Mucosa of gallbladder (tissue), 1 donor: ENCODE measurements at regions not wholly inside any gene's neighbourhood (a gene's known extent, or its start where the extent isn't known, plus 50 kb on each side); places are given as distances from the start of the nearest gene placed in this dataset.

ENCODE experiments used
- DNase-seq: peaks from one replicate; pipeline ENCODE4 v3.0.0-alpha.2; 2020; ENCODE audit warnings: low spot score
- donor health status: DM: no; HTN: no; CAD: no.

DNA sequence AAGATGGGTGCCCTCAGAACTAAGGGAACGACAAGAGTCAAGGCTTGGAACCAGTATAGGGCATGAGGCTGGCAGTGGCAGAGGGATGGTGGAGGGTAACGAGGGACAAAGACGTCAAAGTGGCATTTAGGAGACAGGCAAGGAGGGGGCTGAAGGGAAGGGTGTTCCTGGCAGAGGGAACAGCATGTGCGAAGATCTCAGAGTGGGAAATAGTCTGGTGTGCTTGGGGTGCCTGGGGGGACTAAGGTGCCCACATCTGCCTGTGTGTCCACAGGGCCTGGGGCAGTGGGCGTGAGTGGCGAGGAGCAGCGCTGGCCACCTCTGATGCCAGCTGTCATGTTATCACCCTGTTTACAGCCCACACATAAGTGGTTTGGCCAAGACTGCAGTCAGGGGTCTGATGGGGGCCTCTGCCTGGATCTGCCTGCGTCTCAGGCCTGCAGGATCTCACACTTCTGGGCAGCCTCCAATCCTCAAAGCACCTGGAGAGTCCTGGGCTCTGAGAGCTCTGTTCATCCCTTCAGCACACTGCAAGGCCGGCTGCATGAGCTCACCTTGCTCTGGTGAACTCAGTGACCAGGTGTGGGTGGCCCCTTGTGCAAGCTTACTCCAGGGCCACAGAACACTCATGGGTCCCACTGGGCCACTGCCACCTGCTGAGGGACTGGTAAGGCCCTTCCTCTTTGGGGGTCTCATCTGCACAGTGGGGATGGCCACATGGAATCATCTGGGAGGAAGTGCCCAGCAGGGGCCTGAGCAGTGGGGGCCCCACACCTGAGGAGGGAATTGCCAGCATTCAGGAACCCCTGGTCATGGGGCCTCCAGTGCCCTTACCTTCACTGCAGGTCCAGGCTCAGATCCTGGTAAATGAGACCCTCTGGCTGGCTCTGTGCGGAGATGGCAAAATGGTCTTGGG, 89.7 kb upstream of the SHISAL1 start:
- no peak for DNase-seq

DNA sequence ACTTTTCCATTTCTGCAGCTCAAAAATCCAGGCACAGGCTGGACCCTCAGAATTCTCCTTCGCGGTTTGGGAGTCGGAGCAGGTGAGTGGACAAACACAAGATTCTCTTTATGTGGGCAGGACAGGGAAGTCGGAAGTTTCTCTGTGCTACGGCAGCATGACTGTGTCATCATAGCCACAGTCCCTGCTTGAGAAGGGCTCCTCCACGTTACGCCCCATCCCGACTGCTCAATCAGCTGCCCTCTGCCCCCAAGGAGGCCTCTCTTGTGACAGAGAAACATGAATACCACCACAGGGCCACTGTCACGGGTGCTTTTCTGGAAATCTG, 89.0 kb upstream of the SHISAL1 start:
- no peak for DNase-seq

DNA sequence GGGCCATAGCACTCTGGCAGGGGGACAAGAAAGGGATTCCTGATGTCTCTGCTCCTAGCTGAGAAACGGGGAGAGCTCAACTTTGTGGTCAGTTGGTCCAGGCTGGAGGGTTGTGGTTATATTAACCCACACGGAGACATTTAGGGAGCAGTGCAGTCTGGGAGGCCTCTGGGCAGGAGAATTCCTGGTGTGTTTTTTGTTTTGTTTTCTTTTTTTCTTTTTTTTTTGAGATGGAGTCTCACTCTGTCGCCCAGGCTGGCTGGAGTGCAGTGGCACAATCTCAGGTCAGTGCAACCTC, 88.0 kb upstream of the SHISAL1 start:
- no peak for DNase-seq

DNA sequence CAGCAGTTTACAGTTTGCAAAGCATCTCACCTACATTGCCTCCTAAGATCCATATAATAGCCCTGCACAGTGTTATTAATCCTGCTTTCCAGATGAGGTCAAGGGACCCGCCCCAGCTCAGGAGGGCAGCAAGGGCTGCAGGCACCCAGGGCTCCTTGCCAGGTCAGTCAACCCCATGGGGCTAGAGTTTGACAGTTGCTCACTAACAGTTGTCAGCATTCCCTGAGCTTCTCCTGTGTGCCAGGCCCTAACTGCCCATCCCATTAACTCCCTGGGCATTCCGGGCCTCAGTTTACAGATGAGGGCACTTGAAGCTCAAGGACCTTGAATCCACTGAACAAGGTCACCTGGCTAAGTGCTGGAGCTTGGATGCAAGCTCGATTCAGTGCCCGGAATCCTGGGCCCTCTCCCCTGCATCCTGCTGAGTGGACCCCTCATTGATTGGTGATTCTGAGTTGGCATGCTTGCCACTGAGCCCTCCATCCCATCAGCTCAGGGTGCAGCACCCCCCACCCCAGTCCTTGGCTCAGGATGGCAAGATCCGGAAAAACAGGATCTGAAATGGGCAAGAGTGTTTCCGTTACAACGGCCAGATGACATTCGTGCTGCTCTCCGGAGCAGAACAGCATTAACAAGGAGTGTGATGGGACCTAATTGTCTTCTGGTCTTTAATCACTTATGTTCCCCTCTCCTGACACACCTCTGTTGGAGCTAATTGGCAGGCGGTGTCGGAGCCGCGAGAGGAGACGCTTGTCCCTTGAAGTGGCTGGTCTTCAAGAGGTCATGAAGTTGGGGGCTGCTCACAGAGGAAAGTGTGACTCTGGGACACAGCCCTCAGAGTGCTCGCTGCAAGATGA, 87.4 kb upstream of the SHISAL1 start:
- no peak for DNase-seq

DNA sequence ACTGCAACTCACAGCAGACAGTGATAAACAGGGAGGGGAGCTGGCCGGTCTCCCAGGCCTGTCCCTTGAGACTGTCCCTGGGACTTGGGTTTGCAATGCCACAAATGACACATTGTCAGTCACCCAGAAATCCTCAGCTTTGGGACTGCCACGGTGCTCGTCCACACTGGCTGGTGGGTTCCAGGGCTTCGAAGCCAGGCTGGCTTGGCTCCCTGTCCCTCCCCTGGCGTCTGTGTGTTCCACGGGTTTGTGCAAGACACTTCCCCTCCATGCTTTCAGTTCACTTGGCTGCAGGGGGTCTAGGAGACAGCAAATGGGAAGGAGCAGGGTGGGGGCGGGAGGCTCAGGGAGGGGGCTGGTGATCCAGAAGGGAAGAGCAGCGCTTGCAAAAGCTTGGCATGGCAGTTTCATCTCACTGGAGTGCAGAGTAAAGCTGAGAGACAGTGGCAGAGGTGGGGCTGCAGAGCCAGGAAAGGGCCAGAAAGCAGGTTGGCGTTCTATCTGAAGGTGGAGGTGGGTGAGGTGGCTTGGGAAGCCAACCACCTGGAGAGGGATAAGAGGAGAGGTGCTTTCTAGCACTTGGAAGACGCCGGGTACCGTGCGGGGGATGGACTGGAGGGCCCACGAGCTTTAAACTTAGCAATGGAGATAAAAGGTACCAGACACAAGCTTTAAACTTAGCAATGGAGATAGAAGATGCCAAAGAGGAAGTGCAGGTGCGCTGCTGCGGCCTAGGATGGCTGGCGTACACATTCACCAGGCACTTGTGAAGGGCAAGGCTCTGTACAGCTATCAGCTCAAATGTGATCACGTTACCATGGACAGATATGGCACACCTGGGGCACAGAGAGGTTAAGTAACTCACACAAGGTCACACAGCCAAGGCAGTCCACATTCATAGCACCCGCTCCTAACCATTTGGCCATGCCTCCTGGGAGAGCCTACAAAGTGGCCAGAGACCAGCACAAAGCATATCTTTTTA, 86.4 kb upstream of the SHISAL1 start:
- DNase-seq = no peak

DNA sequence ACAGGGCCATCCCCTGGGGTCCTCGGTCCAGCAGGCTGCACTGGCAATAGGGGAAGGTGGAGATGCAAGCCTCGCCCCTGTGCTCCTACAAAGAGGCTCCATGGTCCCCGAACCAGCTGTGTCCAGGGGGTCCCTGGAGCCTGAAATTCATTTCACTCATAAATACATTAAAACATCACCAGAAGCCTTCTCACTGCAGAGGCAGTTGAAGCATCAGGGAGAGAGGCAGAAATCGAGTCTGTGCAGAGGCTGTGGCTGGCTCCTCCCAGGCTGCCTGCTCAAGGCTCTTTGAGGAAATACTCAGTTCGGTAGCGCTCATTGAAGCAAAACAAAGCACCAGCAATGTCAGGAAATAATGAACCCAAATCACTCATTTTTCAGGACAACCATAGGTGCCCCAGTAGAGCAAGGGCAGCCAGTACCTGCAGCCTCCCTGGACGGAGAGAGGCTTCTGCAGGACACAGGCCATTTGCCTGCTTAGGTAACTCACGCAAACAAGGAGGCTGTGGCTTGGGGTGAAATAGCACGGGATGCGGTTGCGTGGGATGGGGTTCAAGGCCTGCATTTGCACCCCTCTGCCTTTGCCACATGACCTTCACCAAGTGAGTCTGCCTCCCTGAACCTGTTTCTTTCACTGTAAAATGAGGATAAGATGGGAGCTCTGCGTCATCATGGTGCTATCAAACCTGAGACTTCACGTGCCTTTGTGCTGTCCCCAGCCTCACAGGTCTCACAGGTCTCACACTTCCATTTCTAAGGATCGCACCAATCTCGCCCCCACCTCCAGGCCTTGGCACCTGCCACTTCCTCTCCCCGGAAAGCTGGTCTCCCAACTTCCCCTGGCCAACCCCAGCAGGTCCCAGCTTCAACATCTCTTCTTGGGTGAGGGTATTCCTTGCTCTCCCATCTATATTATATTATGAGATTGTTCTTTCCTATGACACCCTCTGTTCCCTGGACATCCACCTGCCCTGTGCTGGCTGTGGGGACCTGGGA, 84.3 kb upstream of the SHISAL1 start:
- no peak for DNase-seq

DNA sequence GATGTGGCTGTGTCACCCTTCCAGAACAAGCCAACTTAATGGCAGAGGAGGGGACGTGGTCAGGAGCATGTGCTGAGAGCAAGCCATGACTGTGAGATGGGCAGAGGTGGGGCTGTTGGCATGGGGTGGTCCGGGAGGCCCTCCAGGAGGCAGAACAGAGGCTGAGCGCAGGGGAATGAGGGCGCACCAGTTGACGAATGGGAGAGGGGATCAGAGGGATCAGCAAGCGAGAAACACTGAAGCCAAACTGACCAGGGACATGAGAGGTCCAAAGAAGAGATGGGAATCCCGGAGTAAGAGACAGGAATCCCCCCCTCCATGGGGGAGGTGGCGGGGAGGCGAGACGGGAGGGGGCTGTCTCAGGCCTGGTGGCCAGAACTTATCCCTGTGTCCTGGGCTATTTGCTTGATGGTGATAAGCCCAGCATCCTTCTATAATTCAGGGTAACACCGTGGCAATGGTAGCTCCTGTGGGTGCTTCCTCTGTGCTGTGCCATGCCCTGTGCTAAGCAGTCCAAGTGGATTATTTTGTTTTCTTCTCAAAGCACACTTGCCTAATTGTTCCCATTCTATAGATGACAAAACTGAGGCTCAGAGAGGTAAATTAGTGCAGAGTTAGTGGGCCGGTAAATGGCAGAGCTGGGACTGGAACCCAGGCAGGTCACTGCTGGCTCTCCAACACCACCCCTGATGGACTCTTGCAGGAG, 83.4 kb upstream of the SHISAL1 start:
- DNase-seq = no peak

DNA sequence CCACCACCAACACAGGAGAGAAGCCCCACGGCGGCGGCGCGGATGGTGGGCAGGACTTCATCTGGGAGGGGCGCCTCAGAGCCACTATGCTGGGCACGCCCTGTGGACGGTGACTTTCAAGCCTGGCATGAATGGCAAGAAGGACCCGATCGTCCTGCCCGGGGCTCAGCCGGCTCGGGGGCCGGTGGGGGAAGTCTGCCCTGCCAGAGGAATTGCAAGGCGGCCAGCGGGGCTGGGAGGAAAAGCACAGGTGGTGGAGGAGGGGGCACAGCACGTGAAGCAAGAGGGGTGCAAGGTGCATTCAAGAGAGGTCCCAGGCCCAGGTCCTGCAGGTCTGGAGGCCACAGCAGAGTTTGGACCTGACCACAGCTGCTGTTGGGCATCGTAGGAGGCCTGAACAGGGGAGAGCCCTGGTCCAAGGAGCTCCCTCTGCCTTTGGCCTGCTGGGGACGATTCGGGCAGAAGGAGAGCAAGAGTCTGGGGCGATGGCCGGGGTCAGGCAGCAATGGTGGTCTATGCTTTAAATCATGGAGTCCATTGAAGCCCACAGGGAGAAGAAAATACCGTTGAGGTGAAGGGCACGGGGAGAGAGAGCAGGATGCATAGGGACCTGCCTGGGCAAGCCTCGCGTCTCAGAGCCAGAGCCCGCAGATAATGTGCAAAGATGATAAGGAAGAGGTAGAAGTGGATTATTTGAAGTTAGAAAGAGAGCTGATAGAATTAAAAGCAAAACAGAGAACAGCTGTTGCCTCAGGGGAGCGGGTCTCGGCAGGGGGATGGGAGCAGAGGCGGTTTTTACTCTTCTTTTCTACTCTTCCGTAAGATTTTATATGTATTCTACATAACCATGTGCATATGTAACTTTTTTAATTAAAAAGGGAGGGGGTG, 82.6 kb upstream of the SHISAL1 start:
- no peak for DNase-seq

DNA sequence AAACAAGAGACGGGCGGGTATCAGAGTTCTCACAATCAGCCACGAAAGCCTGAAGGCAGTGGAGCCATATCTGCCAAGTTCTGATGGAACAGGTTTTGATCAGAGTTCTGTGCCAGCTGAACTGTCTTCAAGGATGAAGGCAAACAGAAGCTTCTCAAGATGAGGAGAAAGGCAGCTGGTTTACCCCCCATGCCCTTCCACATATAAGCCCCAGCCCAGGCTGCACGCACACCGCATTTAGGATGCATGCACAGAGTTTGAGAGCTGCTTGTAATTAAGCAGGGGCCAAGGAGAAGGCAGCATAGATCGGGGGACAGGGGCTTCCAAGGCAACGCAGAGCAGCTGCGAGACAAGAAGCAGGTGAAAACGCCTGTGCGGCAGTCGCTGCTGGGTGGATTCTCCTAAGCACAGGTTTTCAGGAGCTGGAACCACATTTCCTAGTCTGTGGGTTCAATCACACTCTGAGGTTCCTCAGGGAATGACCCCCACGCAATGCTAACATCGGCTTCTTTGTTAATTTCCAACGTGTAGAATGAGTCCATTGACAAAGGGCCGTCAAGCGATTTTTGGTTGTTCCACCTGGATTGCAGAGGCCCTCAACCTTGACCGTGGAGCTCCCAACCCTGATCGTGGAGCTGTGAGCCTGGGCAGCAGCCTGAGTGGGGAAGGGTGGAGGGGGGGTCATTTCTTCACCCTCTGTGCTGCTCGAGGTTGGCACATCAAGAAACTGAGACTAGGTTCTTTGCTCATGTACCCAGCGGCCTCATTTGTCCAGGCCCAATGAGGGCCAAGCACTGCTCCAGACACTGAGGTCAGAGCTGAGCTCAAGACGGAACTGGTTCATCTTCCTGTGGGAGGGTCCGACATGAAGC, 81.7 kb upstream of the SHISAL1 start:
- no peak for DNase-seq

DNA sequence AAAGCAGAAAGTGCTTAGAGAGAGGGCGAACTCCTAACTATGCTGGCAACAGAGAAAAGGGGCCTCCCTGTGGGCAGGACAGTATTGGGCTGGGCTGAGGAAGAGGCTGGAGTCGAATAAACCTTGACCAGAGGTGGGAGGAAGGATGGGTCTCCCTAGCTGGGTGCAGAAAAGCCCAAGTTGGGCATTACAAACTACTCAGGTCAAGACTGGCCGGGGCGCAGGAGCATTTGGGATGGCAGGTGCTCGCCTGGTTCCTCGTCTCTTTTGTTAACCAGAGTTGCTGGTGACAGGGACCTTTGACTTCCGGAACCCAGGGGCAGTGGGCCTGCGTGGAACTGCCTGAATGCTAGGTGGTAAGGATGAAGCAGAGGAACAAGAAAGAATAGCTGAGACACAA, 80.3 kb upstream of the SHISAL1 start:
- DNase-seq = no peak

DNA sequence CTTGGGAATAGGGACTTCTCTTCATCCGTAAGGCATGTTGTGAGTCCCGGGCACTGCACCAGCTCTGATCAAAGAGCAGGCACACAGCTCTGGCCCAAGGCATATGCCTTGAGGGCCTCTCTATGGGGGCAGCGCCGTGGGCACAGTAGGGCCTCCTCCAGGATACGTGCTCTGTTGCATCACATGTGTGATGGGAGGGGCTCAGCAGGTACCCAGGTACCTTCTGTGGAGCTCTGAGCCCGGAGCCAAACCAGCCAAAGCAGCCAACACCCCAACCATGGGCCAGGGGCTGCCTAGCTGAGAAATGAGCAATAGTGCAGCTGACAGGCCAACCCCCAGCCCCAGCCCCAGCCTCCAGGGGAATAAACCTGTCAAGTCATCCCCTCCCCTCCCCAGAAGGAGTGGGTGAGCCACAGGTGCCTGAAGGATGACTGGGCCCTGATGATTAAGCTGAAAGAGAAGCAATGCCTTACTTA, 79.7 kb upstream of the SHISAL1 start:
- no peak for DNase-seq

DNA sequence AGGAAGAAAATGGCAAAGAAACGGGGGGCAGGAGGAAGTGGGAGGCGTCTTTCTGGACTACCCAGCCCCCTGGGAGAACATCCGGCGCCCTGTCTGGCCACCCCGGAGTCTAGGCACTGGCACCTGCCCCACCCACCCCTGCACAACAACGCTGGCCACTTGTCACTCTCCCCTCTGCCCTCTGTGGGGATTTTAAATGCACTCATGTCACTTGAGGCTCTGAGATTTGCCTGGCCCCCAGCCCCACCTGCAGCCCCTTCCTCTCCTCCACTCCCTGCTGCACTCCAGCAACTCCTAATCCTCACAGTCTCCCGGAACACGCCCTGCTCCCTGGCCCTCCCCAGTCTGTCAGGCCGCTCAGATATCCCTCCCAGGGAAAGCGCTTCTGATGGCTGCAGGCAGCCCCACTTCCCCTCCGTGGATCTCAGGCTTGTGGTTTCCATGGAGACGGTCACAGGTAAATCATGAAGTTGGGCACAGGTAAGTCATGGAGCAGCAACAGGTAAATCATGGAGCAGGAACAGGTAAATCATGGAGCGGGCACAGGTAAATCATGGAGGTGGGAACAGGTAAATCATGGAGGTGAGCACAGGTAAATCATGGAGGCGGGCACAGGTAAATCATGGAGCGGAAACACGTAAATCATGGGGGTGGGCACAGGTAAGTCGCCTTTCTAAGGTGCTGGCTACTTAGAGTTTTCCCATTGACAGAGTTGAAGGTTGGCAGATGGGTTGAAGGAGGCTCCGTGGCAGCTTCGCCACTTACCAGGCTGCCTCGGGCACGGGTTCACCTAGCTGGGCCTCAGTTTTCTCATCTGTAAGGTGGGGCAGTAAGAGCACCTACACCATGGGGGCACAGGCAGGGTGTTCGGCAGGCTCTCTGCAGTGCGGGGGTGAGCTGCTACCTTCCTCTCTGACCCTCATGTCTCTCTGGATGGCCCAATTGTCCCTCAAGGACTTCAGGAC, 79.0 kb upstream of the SHISAL1 start:
- no peak for DNase-seq

DNA sequence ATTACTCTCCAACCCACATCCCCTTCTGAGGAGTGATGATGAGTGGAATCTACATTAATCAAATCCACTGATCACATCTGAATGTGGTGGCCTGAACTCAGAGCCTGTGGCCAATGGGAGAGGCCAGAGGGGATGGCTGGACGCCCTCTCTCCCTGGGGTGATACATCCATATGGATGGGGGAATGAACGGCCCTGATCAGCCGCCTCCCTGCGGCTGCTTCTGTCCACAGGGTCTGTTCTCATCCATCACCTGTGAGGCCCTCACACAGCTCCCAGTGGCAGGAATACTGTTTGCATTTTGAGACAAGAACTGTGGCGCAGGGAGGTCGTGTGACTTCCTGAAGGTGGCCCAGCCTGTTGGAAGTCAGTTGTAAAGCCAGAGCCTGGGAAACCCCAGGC, 78.3 kb upstream of the SHISAL1 start:
- no peak for DNase-seq

DNA sequence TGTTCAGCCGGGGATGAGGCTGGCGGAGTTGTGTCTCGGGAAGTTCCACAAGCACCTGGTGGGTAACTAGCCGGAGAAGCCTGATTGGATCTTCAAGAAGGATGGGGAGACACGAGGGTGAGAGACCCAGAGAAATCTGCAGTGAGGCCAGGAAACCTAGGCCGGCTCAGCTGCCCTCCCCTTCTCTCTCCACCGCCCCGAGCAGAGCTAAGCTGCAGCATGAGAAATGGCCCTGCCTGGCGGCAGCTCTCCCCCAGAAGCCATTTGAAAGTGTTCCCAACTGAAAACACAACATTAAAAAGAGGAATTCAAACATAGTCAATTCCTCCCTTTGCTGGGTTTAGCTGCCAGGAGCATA, 77.8 kb upstream of the SHISAL1 start:
- no peak for DNase-seq

DNA sequence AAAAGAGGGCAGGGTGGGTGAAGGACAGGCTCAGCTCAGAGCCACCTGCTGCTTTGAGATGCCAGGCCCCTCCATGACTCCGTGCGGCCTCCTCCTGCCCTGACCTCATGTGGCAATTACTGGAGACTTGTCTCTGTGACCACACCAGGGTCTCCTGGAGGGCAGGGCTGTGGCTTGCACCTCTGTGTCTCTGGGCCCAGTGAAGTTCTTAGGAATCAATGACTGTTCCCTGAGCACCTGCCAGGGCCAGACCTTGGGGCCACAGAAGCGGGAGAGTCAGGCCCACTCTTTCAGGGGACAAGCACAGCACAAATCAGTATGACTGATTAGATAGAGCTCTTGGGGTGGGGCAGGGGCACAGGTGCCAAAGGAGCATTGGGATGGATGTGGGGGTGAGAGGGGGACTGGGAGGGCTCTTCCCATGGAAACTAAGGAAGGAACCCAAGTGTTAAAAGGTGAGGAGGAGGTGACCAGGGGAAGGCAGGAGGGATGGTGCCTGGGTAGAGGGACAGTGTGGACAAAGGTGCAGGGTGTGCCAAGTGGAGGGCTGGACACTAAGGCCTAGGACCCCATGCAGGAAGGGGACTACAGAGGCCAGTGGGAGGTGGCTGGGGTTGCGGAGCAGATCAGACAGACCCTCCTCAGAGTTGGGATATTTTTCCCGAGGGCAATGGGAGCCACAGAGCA, 77.3 kb upstream of the SHISAL1 start:
- no peak for DNase-seq

DNA sequence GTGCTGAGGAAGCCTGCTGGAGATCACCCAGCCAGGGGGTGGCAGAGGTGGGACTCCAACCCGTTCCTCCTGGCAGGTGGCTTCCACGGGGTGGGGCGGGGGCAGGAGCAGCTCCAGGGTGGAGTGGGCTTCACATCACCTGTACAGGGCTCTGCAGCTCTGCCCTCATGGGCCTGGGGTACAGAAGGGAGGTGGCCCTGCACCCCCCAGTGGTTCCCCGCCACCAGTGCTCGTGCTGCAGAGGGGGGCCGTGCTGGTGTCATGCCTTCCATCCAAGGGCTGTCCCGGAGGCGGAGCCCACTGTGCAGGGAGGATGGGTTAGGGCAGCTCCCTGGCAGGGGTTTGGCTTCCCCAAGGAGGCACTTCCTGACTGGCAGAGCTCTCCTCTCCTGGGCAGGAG, 76.4 kb upstream of the SHISAL1 start:
- no peak for DNase-seq
